ENCODE measurements at regions not wholly inside any gene's neighbourhood (a gene's known extent, or its start where the extent isn't known, plus 50 kb on each side); places are given as distances from the start of the nearest gene placed in this dataset.

DNA sequence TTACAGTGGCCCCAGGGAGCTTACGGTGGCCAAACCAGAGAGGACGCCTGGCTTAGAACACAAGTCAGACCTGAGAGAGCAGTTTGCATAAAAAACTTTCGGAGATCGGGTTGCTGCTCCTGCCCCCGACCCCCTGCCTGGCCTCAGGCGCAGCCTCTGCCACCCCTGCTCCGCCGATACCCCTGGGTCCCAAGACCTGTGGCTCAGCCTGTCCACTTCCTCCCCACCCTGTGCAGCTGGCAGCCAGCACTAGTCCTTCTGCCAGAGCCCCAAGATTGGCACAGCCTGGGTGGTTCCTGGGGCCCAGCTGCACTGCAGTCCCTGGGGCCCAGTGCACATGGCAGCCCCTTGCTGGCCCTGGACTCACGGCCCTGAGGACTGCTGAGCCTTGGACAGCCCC lies 56.2 kb upstream of the SOX1 start:
- TF ChIP-seq, protein P1, sequence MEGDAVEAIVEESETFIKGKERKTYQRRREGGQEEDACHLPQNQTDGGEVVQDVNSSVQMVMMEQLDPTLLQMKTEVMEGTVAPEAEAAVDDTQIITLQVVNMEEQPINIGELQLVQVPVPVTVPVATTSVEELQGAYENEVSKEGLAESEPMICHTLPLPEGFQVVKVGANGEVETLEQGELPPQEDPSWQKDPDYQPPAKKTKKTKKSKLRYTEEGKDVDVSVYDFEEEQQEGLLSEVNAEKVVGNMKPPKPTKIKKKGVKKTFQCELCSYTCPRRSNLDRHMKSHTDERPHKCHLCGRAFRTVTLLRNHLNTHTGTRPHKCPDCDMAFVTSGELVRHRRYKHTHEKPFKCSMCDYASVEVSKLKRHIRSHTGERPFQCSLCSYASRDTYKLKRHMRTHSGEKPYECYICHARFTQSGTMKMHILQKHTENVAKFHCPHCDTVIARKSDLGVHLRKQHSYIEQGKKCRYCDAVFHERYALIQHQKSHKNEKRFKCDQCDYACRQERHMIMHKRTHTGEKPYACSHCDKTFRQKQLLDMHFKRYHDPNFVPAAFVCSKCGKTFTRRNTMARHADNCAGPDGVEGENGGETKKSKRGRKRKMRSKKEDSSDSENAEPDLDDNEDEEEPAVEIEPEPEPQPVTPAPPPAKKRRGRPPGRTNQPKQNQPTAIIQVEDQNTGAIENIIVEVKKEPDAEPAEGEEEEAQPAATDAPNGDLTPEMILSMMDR (IDR thresholded peaks at IDR 0.05): no peak
- no peak for TF ChIP-seq EZH2 (IDR thresholded peaks at IDR 0.05; ENCODE audit: borderline replicate concordance, insufficient read depth, low read depth, low read length, poor library complexity, severe bottlenecking)

Data from B cell (primary cell).